ENCODE measurements at regions not wholly inside any gene's neighbourhood (a gene's known extent, or its start where the extent isn't known, plus 50 kb on each side); places are given as distances from the start of the nearest gene placed in this dataset.

GRCh38 chr2:145736871-145737270 lies 1217.0 kb upstream of the ZEB2 start:
- Mint-ChIP-seq H3K27me3 (ENCODE audit: low read depth) (no peaks in the 10 kb centered on the region), H3K9me3 (no peaks in the 10 kb centered on the region)

More at GRCh38 chr2:145736871-145737270, 1217.0 kb upstream of the ZEB2 start:
- Histone ChIP-seq H3K27me3 (ENCODE audit: insufficient read depth, low read length) (no peaks in the 10 kb centered on the region), H4K5ac (ENCODE audit: insufficient read length, low read depth, low read length) (no peak overlapping the region), H3K4me2 (ENCODE audit: insufficient read depth, insufficient read length, low read length) (no peak overlapping the region), H3K23me2 (ENCODE audit: insufficient read length, low read depth, low read length, poor library complexity, severe bottlenecking) (no peaks in the 10 kb centered on the region), H3K56ac (ENCODE audit: insufficient read length, low read depth, low read length) (no peak overlapping the region), H3K4me1 (ENCODE audit: insufficient read depth, low read length) (no peaks in the 10 kb centered on the region), H3K27ac (ENCODE audit: insufficient read length, low read depth, low read length) (no peak overlapping the region), H2BK15ac (ENCODE audit: low read depth, low read length) (no peak overlapping the region), H2BK120ac (ENCODE audit: low read depth, low read length, poor library complexity, severe bottlenecking) (no peak overlapping the region), H4K20me1 (ENCODE audit: control insufficient read depth, insufficient read depth, insufficient read length) (no peaks in the 10 kb centered on the region), H2AFZ (ENCODE audit: low read length) (no peak overlapping the region), H2AK5ac (ENCODE audit: insufficient read length, low read length) (no peak overlapping the region), H3T11ph (ENCODE audit: low read length) (no peak overlapping the region), H3K9ac (ENCODE audit: extremely low read depth, insufficient read length, low read length) (no peak overlapping the region), H3K79me1 (ENCODE audit: insufficient read depth, low read depth, low read length, poor library complexity, severe bottlenecking) (no peaks in the 10 kb centered on the region), H2BK20ac (ENCODE audit: low read depth, low read length, poor library complexity, severe bottlenecking) (no peak overlapping the region), H2BK5ac (ENCODE audit: insufficient read length, low read length) (no peak overlapping the region), H2BK12ac (ENCODE audit: insufficient read length, low read depth, low read length) (no peak overlapping the region), H3K9me3 (ENCODE audit: control insufficient read depth, low read depth, low read length) (no peaks in the 10 kb centered on the region), H3K23ac (ENCODE audit: insufficient read length, low read depth, low read length) (no peak overlapping the region), H3K14ac (ENCODE audit: insufficient read depth, low read length) (no peak overlapping the region), H3K79me2 (ENCODE audit: insufficient read depth, low read length) (no peaks in the 10 kb centered on the region), H4K8ac (replicated peaks; ENCODE audit: insufficient read length, low read depth, low read length) (no peak overlapping the region), H3K18ac (ENCODE audit: insufficient read length, low read depth, low read length) (no peak overlapping the region), H4K91ac (ENCODE audit: insufficient read length, low read depth, low read length) (no peak overlapping the region), H3K4ac (ENCODE audit: low read depth, low read length) (no peak overlapping the region)
- TF ChIP-seq, protein P1, sequence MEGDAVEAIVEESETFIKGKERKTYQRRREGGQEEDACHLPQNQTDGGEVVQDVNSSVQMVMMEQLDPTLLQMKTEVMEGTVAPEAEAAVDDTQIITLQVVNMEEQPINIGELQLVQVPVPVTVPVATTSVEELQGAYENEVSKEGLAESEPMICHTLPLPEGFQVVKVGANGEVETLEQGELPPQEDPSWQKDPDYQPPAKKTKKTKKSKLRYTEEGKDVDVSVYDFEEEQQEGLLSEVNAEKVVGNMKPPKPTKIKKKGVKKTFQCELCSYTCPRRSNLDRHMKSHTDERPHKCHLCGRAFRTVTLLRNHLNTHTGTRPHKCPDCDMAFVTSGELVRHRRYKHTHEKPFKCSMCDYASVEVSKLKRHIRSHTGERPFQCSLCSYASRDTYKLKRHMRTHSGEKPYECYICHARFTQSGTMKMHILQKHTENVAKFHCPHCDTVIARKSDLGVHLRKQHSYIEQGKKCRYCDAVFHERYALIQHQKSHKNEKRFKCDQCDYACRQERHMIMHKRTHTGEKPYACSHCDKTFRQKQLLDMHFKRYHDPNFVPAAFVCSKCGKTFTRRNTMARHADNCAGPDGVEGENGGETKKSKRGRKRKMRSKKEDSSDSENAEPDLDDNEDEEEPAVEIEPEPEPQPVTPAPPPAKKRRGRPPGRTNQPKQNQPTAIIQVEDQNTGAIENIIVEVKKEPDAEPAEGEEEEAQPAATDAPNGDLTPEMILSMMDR (conservative IDR thresholded peaks at IDR 0.05) = no peak
- Mint-ChIP-seq H3K36me3 (ENCODE audit: insufficient read depth in 1 of 3, low read depth in 3 of 3) (no peaks in the 10 kb centered on the region), H3K27ac (no peak overlapping the region), H3K4me3 (no peak overlapping the region), H3K4me1 (peaks cover 0 to 2% of the 10 kb centered on the region in 2 experiments; a peak in 1 of 4 replicates)
- no CpG with 5 or more reads among the region's 1 CpG for WGBS (ENCODE audit: extremely low coverage, insufficient read length, low lambda C conversion rate)
- no peak for DNase-seq
